ENCODE measurements at regions not wholly inside any gene's neighbourhood (a gene's known extent, or its start where the extent isn't known, plus 50 kb on each side); places are given as distances from the start of the nearest gene placed in this dataset.

GRCh38 chr3:148582126-148582525, 115.6 kb upstream of the AGTR1 start:
- TF ChIP-seq FOXK2 (IDR thresholded peaks at IDR 0.05): no peak
- TF ChIP-seq BHLHE40 (IDR thresholded peaks at IDR 0.05; ENCODE audit: borderline replicate concordance): no peak
- TF ChIP-seq FOXA1 (IDR thresholded peaks at IDR 0.05): no peak
- no peak for TF ChIP-seq CTBP1 (IDR thresholded peaks at IDR 0.05; ENCODE audit: borderline replicate concordance)
- no peak for TF ChIP-seq SUZ12 (IDR thresholded peaks at IDR 0.05)
- no peak for TF ChIP-seq NFRKB (IDR thresholded peaks at IDR 0.05)
- TF ChIP-seq PKNOX1 (IDR thresholded peaks at IDR 0.05): no peak

All from HEK293T (cell line).